GM21825 (cell line): ENCODE measurements at regions not wholly inside any gene's neighbourhood (a gene's known extent, or its start where the extent isn't known, plus 50 kb on each side); places are given as distances from the start of the nearest gene placed in this dataset.

Source experiments
- ATAC-seq: cut with Tn5 transposase; IDR thresholded peaks from one replicate; pipeline ENCODE4 v1.9.1; 2021; ENCODE audit warnings: mild to moderate bottlenecking, moderate library complexity; ENCODE audit not compliant: unreplicated experiment

DNA sequence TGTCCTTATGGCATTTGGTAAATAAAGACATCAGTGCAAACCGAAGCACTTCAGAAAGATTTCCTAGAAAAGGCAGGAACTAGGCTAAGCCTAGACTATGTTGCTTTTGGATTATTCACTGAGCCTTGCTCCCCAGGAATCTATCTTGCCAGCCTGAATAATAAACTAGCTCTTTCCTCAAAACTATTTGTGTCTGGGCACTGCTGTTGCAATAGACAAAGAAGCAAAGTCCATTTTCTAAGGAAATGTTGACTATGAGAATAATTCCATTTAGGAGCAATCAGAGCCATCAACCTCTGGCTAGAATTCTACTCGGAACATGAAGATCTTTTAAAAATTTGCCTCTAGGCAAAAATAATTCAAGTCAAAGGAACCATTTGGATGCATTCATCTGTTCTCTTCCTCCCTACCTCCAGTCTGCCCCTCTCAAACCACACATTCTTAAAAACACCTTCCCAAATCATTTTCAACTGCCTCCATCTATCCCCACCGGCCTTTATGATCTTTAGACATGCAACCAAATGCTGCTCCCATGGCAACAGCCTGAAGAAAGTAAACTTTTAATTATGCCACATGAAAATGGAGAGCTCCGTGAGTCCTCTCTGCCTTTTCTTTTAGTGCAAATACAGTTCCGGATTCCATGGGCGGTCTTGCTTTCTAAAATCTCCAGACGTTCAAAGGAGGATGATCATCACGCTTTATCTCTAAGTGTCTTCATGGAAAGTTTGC is 61.5 kb upstream of the FZD10 start:
- ATAC-seq: no peak

DNA sequence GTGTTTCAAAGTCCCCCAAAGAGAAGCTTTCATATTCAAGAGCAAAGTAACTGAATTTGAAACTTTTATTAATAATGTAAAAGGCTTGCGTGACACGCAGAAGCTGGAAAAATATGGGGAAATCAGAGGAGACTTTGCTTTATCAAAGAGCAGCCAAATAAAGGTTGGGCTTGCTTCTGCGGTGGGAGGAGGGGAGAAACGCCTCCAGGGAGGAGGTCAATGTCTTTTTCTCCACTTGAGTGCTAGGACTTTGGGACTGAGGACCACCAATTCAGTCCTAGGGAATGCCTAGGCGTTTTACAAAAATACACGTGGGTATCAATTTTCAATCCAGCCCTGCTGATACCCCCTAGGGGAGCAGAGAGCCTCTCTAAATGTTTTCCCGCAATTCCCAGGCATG is 60.9 kb upstream of the FZD10 start:
- no peak for ATAC-seq

DNA sequence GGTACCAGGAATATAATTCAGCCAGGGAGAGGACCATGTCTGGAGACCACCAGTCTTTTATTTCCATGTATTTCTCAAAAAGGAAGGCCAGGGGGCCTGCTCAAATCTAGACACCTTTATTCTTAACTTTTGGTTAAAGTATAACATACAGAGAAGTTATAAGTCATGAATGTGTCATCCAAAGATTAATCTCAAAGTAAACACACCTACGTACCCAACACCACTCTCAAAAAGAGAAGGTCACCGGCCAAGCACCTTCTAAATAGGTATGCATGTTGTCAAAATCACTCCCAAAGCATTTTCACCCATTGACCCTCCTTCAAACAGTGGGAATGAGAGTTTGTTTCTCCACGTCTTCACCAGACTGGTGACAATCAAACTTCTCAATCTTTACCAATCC is 60.0 kb upstream of the FZD10 start:
- no peak for ATAC-seq

DNA sequence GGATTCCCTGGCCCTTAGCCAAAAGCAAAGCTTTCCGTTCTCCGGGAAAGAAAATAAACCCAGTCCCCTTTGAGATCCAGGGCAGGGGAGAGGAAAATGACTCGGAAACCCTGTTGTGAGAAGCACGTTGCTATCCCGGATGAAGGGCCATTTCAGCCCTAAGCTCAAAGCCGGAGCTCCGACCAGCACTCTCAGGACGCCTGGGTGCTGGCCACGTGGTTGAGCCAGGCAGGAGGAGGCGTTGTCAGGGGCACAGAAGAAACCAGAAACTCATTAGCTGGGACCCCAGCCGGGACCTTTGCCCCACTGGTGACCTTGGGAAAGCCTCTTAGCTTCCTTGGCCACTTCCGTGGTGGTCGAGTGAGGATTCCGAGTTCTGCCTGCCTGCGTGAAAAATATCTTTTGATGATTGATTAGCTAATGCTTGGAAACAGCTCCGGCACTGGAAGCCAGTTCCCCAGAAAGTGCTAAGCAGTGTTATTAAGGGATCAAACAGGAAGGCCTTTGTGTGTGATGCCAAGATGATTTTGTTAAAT is 57.6 kb upstream of the FZD10 start:
- no peak for ATAC-seq

DNA sequence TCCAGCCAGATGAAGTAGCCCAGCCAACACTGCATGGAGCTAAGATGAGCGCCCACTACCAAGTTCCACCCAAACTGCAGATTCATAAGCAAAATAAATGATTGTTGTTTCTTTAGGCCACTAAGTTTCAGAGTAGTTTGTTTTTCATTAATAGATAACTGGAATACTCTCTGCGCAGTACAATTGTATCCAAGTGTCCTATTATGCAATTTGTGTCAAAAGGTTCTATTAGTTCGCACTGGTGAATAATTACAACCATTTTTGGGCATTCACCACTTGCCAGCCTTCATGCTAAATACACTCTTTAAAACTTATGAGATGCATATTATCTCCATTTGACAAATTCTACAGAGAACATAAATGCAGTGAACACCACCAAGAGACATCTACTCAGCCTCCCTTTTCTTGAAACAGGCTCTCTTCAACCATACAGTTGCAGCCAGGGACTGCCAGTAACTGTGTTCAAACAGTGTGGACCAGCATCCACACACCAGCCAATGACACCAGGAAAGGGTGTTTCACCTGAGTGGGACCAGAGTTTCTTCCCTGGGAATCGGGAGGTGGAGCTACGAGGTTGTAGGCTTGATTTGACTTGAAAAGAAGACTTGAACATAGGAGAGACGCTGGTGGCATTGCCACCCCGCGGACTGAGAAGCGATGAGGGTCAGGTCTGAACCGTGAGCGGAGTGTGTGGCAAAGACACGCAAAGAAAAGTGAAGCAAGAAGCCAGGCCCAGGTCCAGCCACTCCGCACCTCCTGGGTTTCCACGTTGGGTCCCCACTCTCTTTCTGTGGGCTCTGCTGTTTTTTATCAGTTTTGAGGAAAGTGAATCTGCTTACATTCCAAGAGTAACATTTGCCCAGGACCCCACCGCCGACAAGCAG is 53.0 kb upstream of the FZD10 start:
- ATAC-seq: no peak

DNA sequence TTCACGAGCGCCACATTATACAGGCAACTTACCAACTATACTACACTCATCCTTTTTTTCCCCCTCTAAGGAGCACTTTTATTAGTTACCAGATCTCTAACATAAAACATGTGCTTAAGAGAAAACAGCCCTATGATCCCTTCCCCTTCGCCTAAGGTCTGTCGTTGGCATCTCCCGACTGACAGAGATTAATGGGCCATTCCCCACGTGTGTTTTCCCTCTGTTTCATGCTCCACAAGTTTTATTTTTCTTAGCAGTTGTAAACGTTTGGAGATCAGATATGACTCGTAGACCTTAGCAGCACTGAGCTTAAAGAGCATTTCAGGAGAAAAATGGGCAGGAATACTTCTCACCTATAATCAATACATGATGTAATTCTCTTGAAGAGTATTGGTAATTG is 51.4 kb upstream of the FZD10 start:
- no peak for ATAC-seq

DNA sequence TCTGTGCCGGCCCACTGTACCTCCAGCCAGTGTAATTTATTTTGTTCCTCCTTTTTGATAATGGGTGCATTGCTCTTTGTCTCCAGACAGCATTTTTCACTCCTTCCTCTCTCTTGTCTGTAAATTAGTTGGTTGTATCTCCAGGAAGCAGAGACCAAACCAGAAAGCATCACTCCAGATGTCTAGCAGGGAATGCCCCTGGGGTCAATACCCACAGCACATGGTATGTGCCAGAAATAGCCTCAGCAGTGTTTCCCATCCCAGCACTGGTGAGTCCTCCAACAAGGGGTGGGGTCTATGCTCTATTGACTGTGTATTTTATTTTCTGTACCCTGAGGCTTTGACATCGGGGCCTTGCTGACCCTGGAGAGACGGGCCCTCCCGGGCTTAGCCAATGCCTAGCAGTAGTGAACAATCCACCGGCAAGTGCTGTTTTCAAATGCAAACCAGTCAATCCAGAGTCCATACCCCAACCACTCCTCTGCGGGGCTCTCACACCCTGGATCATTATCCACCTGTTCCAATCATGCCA is 50.2 kb upstream of the FZD10 start:
- ATAC-seq: no peak
